ENCODE measurements at regions not wholly inside any gene's neighbourhood (a gene's known extent, or its start where the extent isn't known, plus 50 kb on each side); places are given as distances from the start of the nearest gene placed in this dataset.

GRCh38 chr6:147758303-147758702 is 249.8 kb downstream of the SAMD5 start:
- TF ChIP-seq POLR2A (IDR thresholded peaks at IDR 0.05) (no peak), CTCF (IDR thresholded peaks at IDR 0.05) (no peak)
- intact Hi-C loops (cut with DNase I; ENCODE audit: low total_unique reads): no loop called here
- 77 to 85% methylated on average over 2 of the region's 2 CpGs for WGBS, 2 donors
- DNase-seq (ENCODE audit: low spot score in 2 of 2): no peak
- H3K4me3 ChIP-seq (ENCODE audit: low read depth, poor library complexity, severe bottlenecking): no peak overlapping the region

GRCh38 chr6:147759093-147759492 is 250.6 kb downstream of the SAMD5 start:
- intact Hi-C loops (cut with DNase I; ENCODE audit: low total_unique reads): no loop called here
- no peak for DNase-seq (ENCODE audit: low spot score in 2 of 2)
- no peak overlapping the region for H3K4me3 ChIP-seq (ENCODE audit: low read depth, poor library complexity, severe bottlenecking)
- TF ChIP-seq CTCF (IDR thresholded peaks at IDR 0.05) (no peak), POLR2A (IDR thresholded peaks at IDR 0.05) (no peak)
- 77 to 91% methylated on average over 3 of the region's 3 CpGs for whole genome bisulfite sequencing, 2 donors

GRCh38 chr6:147759536-147759935 is 251.0 kb downstream of the SAMD5 start:
- TF ChIP-seq POLR2A (IDR thresholded peaks at IDR 0.05) (no peak), CTCF (IDR thresholded peaks at IDR 0.05) (no peak)
- no peak for DNase-seq (ENCODE audit: low spot score in 2 of 2)
- intact Hi-C loops (cut with DNase I; ENCODE audit: low total_unique reads): no loop called here
- H3K4me3 ChIP-seq (ENCODE audit: low read depth, poor library complexity, severe bottlenecking): no peak overlapping the region

- no peak for DNase-seq (ENCODE audit: low spot score in 2 of 2)
- 70 to 76% methylated on average over 5 of the region's 5 CpGs for WGBS, 2 donors
- intact Hi-C loops (cut with DNase I; ENCODE audit: low total_unique reads): no loop called here
- H3K4me3 ChIP-seq (ENCODE audit: low read depth, poor library complexity, severe bottlenecking): no peak overlapping the region
- TF ChIP-seq POLR2A (IDR thresholded peaks at IDR 0.05) (no peak), CTCF (IDR thresholded peaks at IDR 0.05) (no peak)
These were observed 257.1 kb downstream of the SAMD5 start for GRCh38 chr6:147765541-147765940.

GRCh38 chr6:147768969-147769368 is 260.5 kb downstream of the SAMD5 start:
- H3K4me3 ChIP-seq (ENCODE audit: low read depth, poor library complexity, severe bottlenecking): no peak overlapping the region
- WGBS, 2 donors: 91 to 92% methylated on average over 5 of the region's 5 CpGs
- intact Hi-C loops (cut with DNase I; ENCODE audit: low total_unique reads): no loop called here
- TF ChIP-seq CTCF (IDR thresholded peaks at IDR 0.05): no peak
- no peak for TF ChIP-seq POLR2A (IDR thresholded peaks at IDR 0.05)
- DNase-seq (ENCODE audit: low spot score in 2 of 2): no peak

- intact Hi-C loops (cut with DNase I; ENCODE audit: low total_unique reads): no loop called here
- 81 to 90% methylated on average over 4 of the region's 4 CpGs for WGBS, 2 donors
- no peak for DNase-seq (ENCODE audit: low spot score in 2 of 2)
- H3K4me3 ChIP-seq (ENCODE audit: low read depth, poor library complexity, severe bottlenecking): no peak overlapping the region
- TF ChIP-seq POLR2A (IDR thresholded peaks at IDR 0.05): no peak
- no peak for TF ChIP-seq CTCF (IDR thresholded peaks at IDR 0.05)
These were observed 261.1 kb downstream of the SAMD5 start for GRCh38 chr6:147769496-147770087.
